Calu3 (cell line): ENCODE measurements at regions not wholly inside any gene's neighbourhood (a gene's known extent, or its start where the extent isn't known, plus 50 kb on each side); places are given as distances from the start of the nearest gene placed in this dataset.

ENCODE experiments used
- BruUV-seq: library from RNA; stranded (reverse); fragments of 400-500 nt; replicated peaks from 2 replicates; lab custom pipeline; 2021; lab: Mats Ljungman, UMichigan
- CTCF ChIA-PET: fragments of 300-600 bp; sonication (Branson Sonifier 250); formaldehyde crosslinking; loops from one replicate; lab custom pipeline; 2022; ENCODE audit warnings: antibody characterized with exemption; lab: Charles Lee
- DNase-seq: peaks from one replicate; pipeline ENCODE4 v3.0.0; 2022
- H3K27ac Mint-ChIP-seq: one replicate; pipeline ENCODE4 v1.8.0; 2022; ENCODE audit warnings: mixed read lengths; ENCODE audit not compliant: unreplicated experiment
- H3K27me3 Mint-ChIP-seq: one replicate; pipeline ENCODE4 v1.8.0; 2022; ENCODE audit warnings: mixed read lengths; ENCODE audit not compliant: unreplicated experiment
- H3K36me3 Mint-ChIP-seq: one replicate; pipeline ENCODE4 v1.8.0; 2022; ENCODE audit warnings: mild to moderate bottlenecking, moderate library complexity, mixed read lengths; ENCODE audit not compliant: insufficient read depth, unreplicated experiment
- H3K4me1 Mint-ChIP-seq: one replicate; pipeline ENCODE4 v1.8.0; 2022; ENCODE audit warnings: mild to moderate bottlenecking, low read depth, mixed read lengths; ENCODE audit not compliant: unreplicated experiment
- H3K4me3 Mint-ChIP-seq: one replicate; pipeline ENCODE4 v1.8.0; 2022; ENCODE audit warnings: mild to moderate bottlenecking, low read depth, moderate library complexity, mixed read lengths; ENCODE audit not compliant: unreplicated experiment
- H3K9me3 Mint-ChIP-seq: one replicate; pipeline ENCODE4 v1.8.0; 2022; ENCODE audit warnings: low read depth, mixed read lengths; ENCODE audit not compliant: unreplicated experiment
- CTCF ChIP-seq: fragments of 200-600 bp; IDR thresholded peaks from one replicate; pipeline ENCODE4 v1.8.0; 2022; ENCODE audit warnings: antibody characterized with exemption; ENCODE audit not compliant: unreplicated experiment
- intact Hi-C: fragments of 100-400 bp; cut with micrococcal nuclease; formaldehyde crosslinking; loops from one replicate; pipeline ENCODE4 v1.10.0; 2022; ENCODE audit not compliant: unreplicated experiment

- no peaks in the 10 kb centered on the region for H3K36me3 Mint-ChIP-seq
- no peak for TF ChIP-seq CTCF
- H3K9me3 Mint-ChIP-seq: no peaks in the 10 kb centered on the region
- BruUV-seq: no TSS peak
- no peaks in the 10 kb centered on the region for H3K4me1 Mint-ChIP-seq
- CTCF ChIA-PET: no interaction called here
- intact Hi-C loops: no loop called here
- no peak for DNase-seq
- H3K27me3 Mint-ChIP-seq: no peaks in the 10 kb centered on the region
- no peak overlapping the region for H3K27ac Mint-ChIP-seq
- H3K4me3 Mint-ChIP-seq: no peak overlapping the region
Observed at GRCh38 chr9:73996844-73997243, 500.3 kb upstream of the RORB start.

- Mint-ChIP-seq H3K4me1 (no peaks in the 10 kb centered on the region), H3K36me3 (no peaks in the 10 kb centered on the region), H3K4me3 (no peak overlapping the region), H3K9me3 (no peaks in the 10 kb centered on the region), H3K27ac (no peak overlapping the region), H3K27me3 (no peaks in the 10 kb centered on the region)
- BruUV-seq: no TSS peak
- no peak for DNase-seq
- TF ChIP-seq CTCF: no peak
- intact Hi-C loops: no loop called here
- CTCF ChIA-PET: no interaction called here
Observed at GRCh38 chr9:74001382-74001781, 495.8 kb upstream of the RORB start.

- Mint-ChIP-seq H3K27me3 (no peaks in the 10 kb centered on the region), H3K9me3 (no peaks in the 10 kb centered on the region), H3K36me3 (no peaks in the 10 kb centered on the region), H3K4me1 (no peaks in the 10 kb centered on the region), H3K27ac (no peak overlapping the region), H3K4me3 (no peak overlapping the region)
- no peak for DNase-seq
- intact Hi-C loops: no loop called here
- no peak for TF ChIP-seq CTCF
- no TSS peak for BruUV-seq
- CTCF ChIA-PET: no interaction called here
Observed at GRCh38 chr9:74006935-74007334, 490.2 kb upstream of the RORB start.

- no peak for TF ChIP-seq CTCF
- Mint-ChIP-seq H3K36me3 (no peaks in the 10 kb centered on the region), H3K4me3 (no peak overlapping the region), H3K27ac (no peak overlapping the region), H3K9me3 (no peaks in the 10 kb centered on the region), H3K27me3 (no peaks in the 10 kb centered on the region), H3K4me1 (no peaks in the 10 kb centered on the region)
- intact Hi-C loops: no loop called here
- no peak for DNase-seq
- BruUV-seq: no TSS peak
- CTCF ChIA-PET: no interaction called here
Observed at GRCh38 chr9:74007833-74008232, 489.3 kb upstream of the RORB start.
